CD4-positive, CD25-positive, alpha-beta regulatory T cell (primary cell): ENCODE measurements at regions not wholly inside any gene's neighbourhood (a gene's known extent, or its start where the extent isn't known, plus 50 kb on each side); places are given as distances from the start of the nearest gene placed in this dataset.

ENCODE experiments used
- ATAC-seq, 2 donors: fragments of 150-1000 bp; cut with Tn5 transposase; one replicate each; pipeline ENCODE4 v1.10.0; 2021; ENCODE audit warnings: low read depth in 2 of 2, moderate number of reproducible peaks in 2 of 2, moderate library complexity in 1 of 2
- DNase-seq, 3 donors: peaks; one replicate each; pipeline versions ENCODE4 v3.0.0 to v3.0.0-alpha.2; 2012 to 2022; ENCODE audit warnings: mixed read lengths in 1 of 3
- H3K27ac ChIP-seq: one replicate; pipeline ENCODE4 v1.7.0; 2013; ENCODE audit warnings: mild to moderate bottlenecking, low read length; ENCODE audit not compliant: insufficient read depth, poor library complexity, severe bottlenecking
- H3K27me3 ChIP-seq: one replicate; pipeline ENCODE4 v1.7.0; 2013; ENCODE audit warnings: low read length; ENCODE audit not compliant: control insufficient read depth, insufficient read depth
- H3K36me3 ChIP-seq: one replicate; pipeline ENCODE4 v1.7.0; 2013; ENCODE audit warnings: mild to moderate bottlenecking, low read length, moderate library complexity; ENCODE audit not compliant: control insufficient read depth, insufficient read depth
- H3K4me1 ChIP-seq: 2 replicates; pipeline ENCODE4 v1.7.0; 2013; ENCODE audit warnings: mild to moderate bottlenecking, low read length; ENCODE audit not compliant: insufficient read depth, control insufficient read depth, poor library complexity, severe bottlenecking
- H3K4me3 ChIP-seq: one replicate; pipeline ENCODE4 v1.7.0; 2013; ENCODE audit warnings: low read depth, mild to moderate bottlenecking, low read length, moderate library complexity
- H3K9me3 ChIP-seq, 2 experiments: 1 replicate in 1 of 2; 2 replicates in 1 of 2; pipeline ENCODE4 v1.7.0; 2013; ENCODE audit warnings: low read length in 2 of 2, mild to moderate bottlenecking in 1 of 2, moderate library complexity in 1 of 2; ENCODE audit not compliant: control insufficient read depth in 2 of 2
- H3K27ac Mint-ChIP-seq, 3 donors: one replicate each; pipeline ENCODE4 v1.8.0; 2020 to 2022; ENCODE audit warnings: mild to moderate bottlenecking in 3 of 3, mixed read lengths in 3 of 3, moderate library complexity in 2 of 3
- H3K27me3 Mint-ChIP-seq: one replicate; pipeline ENCODE4 v1.8.0; 2022; ENCODE audit warnings: mild to moderate bottlenecking, mixed read lengths
- H3K36me3 Mint-ChIP-seq: one replicate; pipeline ENCODE4 v1.8.0; 2020; ENCODE audit warnings: mixed read lengths
- H3K4me1 Mint-ChIP-seq, 4 donors: one replicate each; pipeline ENCODE4 v1.8.0; 2020 to 2022; ENCODE audit warnings: mixed read lengths in 4 of 4, mild to moderate bottlenecking in 1 of 4
- H3K4me3 Mint-ChIP-seq, 4 donors: one replicate each; pipeline ENCODE4 v1.8.0; 2020 to 2022; ENCODE audit warnings: mild to moderate bottlenecking in 4 of 4, mixed read lengths in 4 of 4, moderate library complexity in 3 of 4
- H3K9me3 Mint-ChIP-seq, 7 donors: one replicate each; pipeline ENCODE4 v1.8.0; 2020 to 2022; ENCODE audit warnings: mixed read lengths in 7 of 7, mild to moderate bottlenecking in 3 of 7, moderate library complexity in 2 of 7

DNA sequence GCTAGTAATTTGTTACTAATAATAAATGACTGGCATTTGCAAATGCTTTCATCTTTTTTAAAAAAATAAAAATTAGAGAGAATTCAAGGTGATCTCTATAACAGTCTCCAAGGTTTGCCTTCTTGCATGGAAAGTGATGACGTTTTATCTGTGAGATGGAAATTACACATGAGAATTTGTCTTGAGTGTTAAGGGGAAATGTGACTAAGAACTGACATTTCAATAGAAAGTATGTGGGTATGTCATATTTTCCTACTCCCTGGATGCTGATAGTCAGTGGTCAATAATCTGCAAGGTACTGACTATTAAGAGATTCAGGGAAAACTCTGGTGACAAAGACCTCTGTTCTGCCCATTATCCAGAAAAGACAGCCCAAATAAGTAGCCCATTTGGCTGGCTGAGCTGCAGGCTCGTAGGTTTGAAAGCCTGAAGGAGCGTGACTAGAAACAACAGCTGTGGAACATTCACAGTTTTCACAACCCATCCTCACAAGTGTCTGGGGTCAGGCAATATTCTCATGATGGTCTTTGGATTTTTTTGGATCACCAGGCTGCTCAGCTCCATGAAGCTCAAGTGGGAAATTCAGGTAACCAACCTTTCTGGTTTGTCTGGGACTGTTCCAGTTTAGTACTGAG is 49.7 kb upstream of the WSCD1 start:
- DNase-seq (no peak), ATAC-seq (no peak)
- H3K4me3 Mint-ChIP-seq = no peak overlapping the region
- H3K4me1 Mint-ChIP-seq = no peaks in the 10 kb centered on the region
- H3K27ac ChIP-seq = no peak overlapping the region
- H3K36me3 ChIP-seq = no peaks in the 10 kb centered on the region
- no peak overlapping the region for H3K27ac Mint-ChIP-seq
- no peaks in the 10 kb centered on the region for H3K4me1 ChIP-seq
- H3K36me3 Mint-ChIP-seq = no peaks in the 10 kb centered on the region
- H3K9me3 ChIP-seq = no peaks in the 10 kb centered on the region
- peaks cover 5% of the 10 kb centered on the region for H3K27me3 Mint-ChIP-seq
- no peak overlapping the region for H3K4me3 ChIP-seq
- no peaks in the 10 kb centered on the region for H3K9me3 Mint-ChIP-seq
- H3K27me3 ChIP-seq = peaks cover 6% of the 10 kb centered on the region
